Stimulated activated naive B cell treated with anti-CD40 and anti-IgM and Interleukin-4, amounts not matched to agents 10 μg/mL and 1 μg/mL and 100 μg/mL, for 72 hours (primary cell): ENCODE measurements at regions not wholly inside any gene's neighbourhood (a gene's known extent, or its start where the extent isn't known, plus 50 kb on each side); places are given as distances from the start of the nearest gene placed in this dataset.
A peak's percentile ranks its signal among the peaks of the same experiment; 100 is the strongest.

ENCODE experiments used
- ATAC-seq, 2 donors: fragments of 150-1000 bp; cut with Tn5 transposase; replicated peaks; 2 replicates each; pipeline ENCODE4 v1.10.0; 2021; ENCODE audit warnings: moderate library complexity in 1 of 2
- DNase-seq: peaks from one replicate; pipeline ENCODE4 v3.0.0; 2021
- H3K27ac Mint-ChIP-seq: one replicate; pipeline ENCODE4 v1.8.0; 2022; ENCODE audit warnings: mild to moderate bottlenecking, mixed read lengths
- H3K27me3 Mint-ChIP-seq, 2 donors: one replicate each; pipeline ENCODE4 v1.8.0; 2022; ENCODE audit warnings: mixed read lengths in 2 of 2
- H3K36me3 Mint-ChIP-seq, 2 donors: one replicate each; pipeline ENCODE4 v1.8.0; 2022; ENCODE audit warnings: mixed read lengths in 2 of 2, mild to moderate bottlenecking in 1 of 2
- H3K4me1 Mint-ChIP-seq, 2 donors: one replicate each; pipeline ENCODE4 v1.8.0; 2022; ENCODE audit warnings: mixed read lengths in 2 of 2, mild to moderate bottlenecking in 1 of 2
- H3K4me3 Mint-ChIP-seq, 2 donors: one replicate each; pipeline ENCODE4 v1.8.0; 2022; ENCODE audit warnings: mild to moderate bottlenecking in 2 of 2, mixed read lengths in 2 of 2, moderate library complexity in 1 of 2
- H3K9me3 Mint-ChIP-seq, 2 donors: one replicate each; pipeline ENCODE4 v1.8.0; 2022; ENCODE audit warnings: mixed read lengths in 2 of 2, mild to moderate bottlenecking in 1 of 2

DNA sequence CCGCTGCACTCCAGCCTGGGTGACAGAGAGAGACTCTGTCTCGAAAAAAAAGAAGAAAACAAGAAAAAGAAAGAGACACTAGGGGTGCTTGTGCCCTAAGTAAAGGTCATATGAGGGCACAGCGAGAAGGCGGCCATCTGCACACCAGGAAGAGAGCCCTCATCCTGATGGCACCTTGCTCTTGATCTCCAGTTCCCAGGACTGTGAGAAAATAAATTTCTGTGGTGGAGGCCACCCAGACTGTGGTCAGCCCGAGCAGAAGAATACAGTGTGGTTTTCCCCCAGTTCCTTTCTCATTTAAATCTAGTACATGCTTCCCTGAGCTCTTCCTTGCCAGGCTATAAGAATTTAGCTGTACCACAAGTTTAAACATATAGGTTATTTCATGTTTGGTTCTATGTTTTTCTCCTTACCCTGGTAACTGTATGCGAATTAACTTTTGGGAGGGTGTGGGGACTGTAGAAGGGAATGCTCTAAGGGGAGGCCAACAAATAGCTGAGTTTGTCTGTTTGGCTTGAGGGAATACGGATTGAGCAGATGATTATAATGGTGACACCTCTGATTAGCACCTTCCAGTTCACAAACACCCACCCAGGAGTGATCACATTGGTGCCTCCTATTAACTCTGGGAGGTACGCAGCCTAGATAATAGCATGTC lies 119.6 kb upstream of the ERRFI1 start:
- Mint-ChIP-seq H3K27ac (no peak overlapping the region), H3K9me3 (peaks cover 0 to 1% of the 10 kb centered on the region in 2 donors), H3K36me3 (no peaks in the 10 kb centered on the region), H3K4me3 (no peak overlapping the region), H3K4me1 (peaks cover 0 to 2% of the 10 kb centered on the region in 2 donors), H3K27me3 (peaks cover 32 to 37% of the 10 kb centered on the region in 2 donors)
- DNase-seq = no peak
- no peak for ATAC-seq

DNA sequence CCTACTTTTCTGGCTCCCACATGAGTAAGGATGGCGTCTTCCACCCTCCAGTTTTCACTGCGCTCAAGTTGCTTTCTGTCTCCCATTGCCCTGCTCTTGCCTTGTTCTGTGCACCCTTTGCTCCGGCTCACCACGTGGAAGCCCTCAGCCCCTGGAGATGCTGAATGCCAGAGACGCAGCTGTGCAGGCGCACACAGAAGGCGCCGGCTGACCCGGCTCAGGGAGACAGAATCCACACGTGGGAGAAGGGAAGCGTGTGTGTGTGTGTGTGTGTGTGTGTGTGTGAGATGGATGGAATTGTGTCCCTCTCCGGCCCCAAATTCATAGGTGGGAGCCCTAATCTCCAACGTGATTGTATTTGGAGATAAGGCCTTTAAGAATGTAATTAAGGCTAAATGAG lies 118.2 kb upstream of the ERRFI1 start:
- Mint-ChIP-seq H3K9me3 (no peaks in the 10 kb centered on the region), H3K27ac (no peak overlapping the region), H3K27me3 (peaks cover 30 to 41% of the 10 kb centered on the region in 2 donors), H3K36me3 (no peaks in the 10 kb centered on the region), H3K4me3 (no peak overlapping the region), H3K4me1 (peaks cover 0 to 2% of the 10 kb centered on the region in 2 donors)
- no peak for DNase-seq
- no peak for ATAC-seq

DNA sequence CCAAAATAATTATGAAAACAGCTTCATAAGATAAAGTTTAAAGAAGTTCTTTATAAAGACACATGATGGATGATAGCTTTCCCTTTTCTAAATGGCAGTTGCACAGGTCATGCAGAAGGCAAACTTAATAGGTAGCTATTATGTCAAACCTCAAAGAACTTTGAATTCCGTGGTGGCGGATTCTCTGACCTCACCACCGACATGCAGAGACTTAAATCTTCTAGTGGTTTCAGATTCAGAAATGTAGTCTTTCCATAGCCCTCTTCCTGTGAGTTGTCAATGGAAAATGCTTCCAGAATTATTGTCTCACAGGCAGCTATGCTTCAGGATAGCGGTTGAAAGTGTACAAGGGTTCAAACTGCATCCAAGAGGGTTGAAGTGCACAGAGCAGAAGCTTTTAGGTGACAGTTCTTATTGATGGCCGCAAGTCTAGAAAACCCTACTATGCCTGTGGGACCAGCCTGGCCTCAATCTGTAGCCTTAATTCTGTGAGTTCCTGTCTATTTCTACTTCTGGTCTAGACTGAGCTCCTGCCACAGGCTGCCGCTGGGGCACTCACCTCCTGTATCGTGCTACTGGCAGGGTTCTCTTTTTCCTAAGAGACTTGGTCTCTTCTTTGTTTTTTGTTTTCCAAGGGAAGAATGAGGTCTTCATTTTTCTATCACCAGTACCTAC lies 117.0 kb upstream of the ERRFI1 start:
- H3K36me3 Mint-ChIP-seq = no peaks in the 10 kb centered on the region
- ATAC-seq (no peak), DNase-seq (no peak)
- H3K9me3 Mint-ChIP-seq = no peaks in the 10 kb centered on the region
- no peak overlapping the region for H3K27ac Mint-ChIP-seq
- peaks cover 34 to 41% of the 10 kb centered on the region in 2 donors for H3K27me3 Mint-ChIP-seq
- peaks cover 0 to 2% of the 10 kb centered on the region in 2 donors for H3K4me1 Mint-ChIP-seq
- H3K4me3 Mint-ChIP-seq = no peak overlapping the region

DNA sequence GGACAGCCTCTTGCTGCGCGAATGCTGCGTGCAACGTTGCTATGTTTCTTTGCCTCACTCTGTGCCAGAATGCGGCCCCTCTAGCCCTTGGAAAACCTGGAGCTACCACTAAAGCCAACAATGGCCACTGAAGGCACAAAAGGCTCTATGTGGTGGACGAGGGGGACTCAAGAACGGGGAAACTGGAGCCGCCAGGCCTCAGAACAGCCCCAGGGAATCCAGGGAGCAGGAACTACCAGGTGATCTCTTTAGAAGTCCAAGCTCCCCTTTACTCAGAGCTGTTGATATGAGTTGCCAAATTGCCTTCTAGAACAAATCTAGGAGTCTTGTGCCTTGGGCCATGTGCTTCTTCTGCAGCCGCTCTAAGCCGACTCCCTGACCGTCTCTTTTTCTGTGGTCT lies 113.8 kb upstream of the ERRFI1 start:
- no peak overlapping the region for H3K27ac Mint-ChIP-seq
- no peaks in the 10 kb centered on the region for H3K9me3 Mint-ChIP-seq
- DNase-seq (no peak), ATAC-seq (no peak)
- peaks cover 42 to 47% of the 10 kb centered on the region in 2 donors for H3K27me3 Mint-ChIP-seq
- H3K4me3 Mint-ChIP-seq = no peak overlapping the region
- no peaks in the 10 kb centered on the region for H3K36me3 Mint-ChIP-seq
- H3K4me1 Mint-ChIP-seq = peaks cover 0 to 2% of the 10 kb centered on the region in 2 donors

GRCh38 chr1:8139383-8139782 lies 113.3 kb upstream of the ERRFI1 start:
- no peak for DNase-seq
- Mint-ChIP-seq H3K36me3 (no peaks in the 10 kb centered on the region), H3K27ac (no peak overlapping the region), H3K4me1 (peaks cover 0 to 2% of the 10 kb centered on the region in 2 donors), H3K27me3 (peaks cover 42 to 47% of the 10 kb centered on the region in 2 donors), H3K4me3 (no peak overlapping the region), H3K9me3 (no peaks in the 10 kb centered on the region)
- ATAC-seq = no peak

- H3K27me3 Mint-ChIP-seq = peaks cover 40 to 44% of the 10 kb centered on the region in 2 donors
- no peak overlapping the region for H3K27ac Mint-ChIP-seq
- peaks cover 0 to 2% of the 10 kb centered on the region in 2 donors for H3K4me1 Mint-ChIP-seq
- no peak overlapping the region for H3K4me3 Mint-ChIP-seq
- DNase-seq = no peak
- no peak for ATAC-seq
- no peaks in the 10 kb centered on the region for H3K36me3 Mint-ChIP-seq
- H3K9me3 Mint-ChIP-seq = no peaks in the 10 kb centered on the region
Observed at GRCh38 chr1:8138673-8139072, 112.6 kb upstream of the ERRFI1 start.

DNA sequence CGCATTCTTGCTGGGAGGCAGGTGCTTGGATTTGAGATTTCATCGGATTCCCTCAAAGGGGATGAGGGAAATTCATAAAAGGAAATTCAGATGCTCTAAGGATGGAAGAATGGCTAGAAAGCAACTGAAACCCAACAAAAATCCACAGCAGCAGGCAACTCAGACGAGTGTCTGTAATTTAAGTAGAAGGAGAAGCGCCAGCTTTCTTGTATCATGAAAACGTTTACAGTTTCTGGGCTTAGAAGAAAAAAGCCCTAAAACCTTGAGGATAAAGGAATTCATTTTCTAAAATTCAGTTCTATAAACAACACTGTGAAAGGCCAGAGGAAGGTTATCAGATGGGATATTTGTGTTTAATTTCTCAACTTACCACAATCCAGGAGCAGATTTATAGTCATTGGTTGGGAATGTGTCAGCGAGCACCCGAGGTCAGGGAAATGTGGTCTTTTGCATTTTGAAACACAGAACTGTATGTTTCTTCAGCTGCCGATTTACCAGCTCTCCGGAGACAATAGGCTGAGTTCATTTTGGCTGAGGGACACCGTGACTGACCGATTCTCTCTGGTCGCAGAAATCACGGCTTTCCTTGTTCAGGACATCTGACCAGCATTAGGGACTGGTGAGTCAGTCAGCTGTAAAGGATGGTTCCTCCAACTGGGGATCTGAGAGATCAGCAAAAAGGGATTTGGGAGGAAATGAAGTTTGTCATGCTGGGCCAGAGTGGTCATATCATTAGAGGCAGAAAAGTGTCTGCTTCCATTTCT lies 111.6 kb upstream of the ERRFI1 start:
- H3K4me3 Mint-ChIP-seq = no peak overlapping the region
- no peak for ATAC-seq
- H3K36me3 Mint-ChIP-seq = no peaks in the 10 kb centered on the region
- no peak for DNase-seq
- H3K27me3 Mint-ChIP-seq = peaks cover 46 to 51% of the 10 kb centered on the region in 2 donors
- no peak overlapping the region for H3K27ac Mint-ChIP-seq
- peaks cover 0 to 2% of the 10 kb centered on the region in 2 donors for H3K4me1 Mint-ChIP-seq
- H3K9me3 Mint-ChIP-seq = no peaks in the 10 kb centered on the region

DNA sequence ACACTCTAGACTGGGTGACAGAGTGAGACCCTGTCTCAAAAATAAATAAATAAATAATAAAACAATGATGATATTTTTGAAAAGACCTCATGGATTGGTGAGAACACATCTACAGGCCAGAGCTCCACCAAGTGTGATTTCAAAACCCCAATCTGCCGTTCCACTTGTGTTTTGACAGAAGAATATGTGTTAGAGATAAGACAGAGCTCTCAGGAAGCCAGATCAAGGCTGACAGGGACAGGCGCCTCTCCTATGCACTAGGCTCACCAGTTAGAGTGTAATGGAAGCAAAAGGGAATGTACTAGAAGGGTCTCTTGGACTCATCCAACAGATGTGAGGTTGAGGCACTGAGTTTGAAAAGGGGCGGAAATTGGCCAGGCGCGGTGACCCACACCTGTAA lies 110.7 kb upstream of the ERRFI1 start:
- ATAC-seq = no peak
- Mint-ChIP-seq H3K27ac (no peak overlapping the region), H3K9me3 (no peaks in the 10 kb centered on the region), H3K4me1 (peaks cover 0 to 2% of the 10 kb centered on the region in 2 donors), H3K27me3 (peaks cover 46 to 56% of the 10 kb centered on the region in 2 donors), H3K36me3 (no peaks in the 10 kb centered on the region), H3K4me3 (no peak overlapping the region)
- DNase-seq = no peak

- no peaks in the 10 kb centered on the region for H3K4me1 Mint-ChIP-seq
- no peak for DNase-seq
- no peak overlapping the region for H3K4me3 Mint-ChIP-seq
- peaks cover 50 to 53% of the 10 kb centered on the region in 2 donors for H3K27me3 Mint-ChIP-seq
- no peak for ATAC-seq
- no peaks in the 10 kb centered on the region for H3K36me3 Mint-ChIP-seq
- no peak overlapping the region for H3K27ac Mint-ChIP-seq
- H3K9me3 Mint-ChIP-seq = no peaks in the 10 kb centered on the region
Observed at GRCh38 chr1:8135250-8135649, 109.1 kb upstream of the ERRFI1 start.

DNA sequence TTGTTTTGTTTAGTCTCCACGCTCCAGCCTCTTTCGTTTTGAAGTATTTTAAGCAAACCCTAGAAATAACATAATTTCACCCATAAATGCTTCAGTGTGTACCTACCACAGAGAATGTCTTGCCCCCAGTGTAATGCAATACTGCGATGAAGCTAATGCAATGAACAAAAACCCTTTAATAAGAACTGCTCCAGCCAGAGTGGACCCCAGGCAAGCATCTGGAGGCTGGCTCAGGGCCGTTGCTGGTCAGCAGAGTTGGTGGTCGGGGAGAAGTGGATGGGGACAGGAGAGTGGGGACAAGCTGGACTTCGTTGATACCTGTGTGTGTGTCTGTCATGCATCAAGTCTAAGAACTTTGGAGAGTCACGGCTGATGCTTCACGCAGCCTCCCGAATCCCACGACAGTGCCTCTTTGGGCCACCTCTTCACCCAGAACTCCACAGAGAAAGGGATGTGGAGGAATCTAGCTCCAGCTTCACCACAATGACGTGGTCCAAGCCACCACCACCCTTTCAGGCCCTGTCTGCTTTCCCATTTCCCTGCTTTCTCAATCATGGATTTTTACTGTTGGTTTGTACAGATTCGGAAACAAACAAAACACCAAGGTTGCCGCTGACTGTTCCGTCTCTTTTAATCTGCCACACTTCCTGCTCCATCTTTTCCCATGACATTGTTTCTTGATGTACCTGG lies 108.6 kb upstream of the ERRFI1 start:
- H3K4me3 Mint-ChIP-seq = no peak overlapping the region
- ATAC-seq = no peak
- no peak for DNase-seq
- no peak overlapping the region for H3K27ac Mint-ChIP-seq
- H3K9me3 Mint-ChIP-seq = no peaks in the 10 kb centered on the region
- H3K36me3 Mint-ChIP-seq = no peaks in the 10 kb centered on the region
- no peaks in the 10 kb centered on the region for H3K4me1 Mint-ChIP-seq
- H3K27me3 Mint-ChIP-seq = peaks cover 48 to 50% of the 10 kb centered on the region in 2 donors

- no peaks in the 10 kb centered on the region for H3K36me3 Mint-ChIP-seq
- H3K27me3 Mint-ChIP-seq = peaks cover 47 to 50% of the 10 kb centered on the region in 2 donors
- H3K4me3 Mint-ChIP-seq = no peak overlapping the region
- H3K27ac Mint-ChIP-seq = no peak overlapping the region
- no peak for DNase-seq
- no peak for ATAC-seq
- H3K4me1 Mint-ChIP-seq = no peaks in the 10 kb centered on the region
- H3K9me3 Mint-ChIP-seq = no peaks in the 10 kb centered on the region
Observed at GRCh38 chr1:8133657-8134430, 107.7 kb upstream of the ERRFI1 start.

DNA sequence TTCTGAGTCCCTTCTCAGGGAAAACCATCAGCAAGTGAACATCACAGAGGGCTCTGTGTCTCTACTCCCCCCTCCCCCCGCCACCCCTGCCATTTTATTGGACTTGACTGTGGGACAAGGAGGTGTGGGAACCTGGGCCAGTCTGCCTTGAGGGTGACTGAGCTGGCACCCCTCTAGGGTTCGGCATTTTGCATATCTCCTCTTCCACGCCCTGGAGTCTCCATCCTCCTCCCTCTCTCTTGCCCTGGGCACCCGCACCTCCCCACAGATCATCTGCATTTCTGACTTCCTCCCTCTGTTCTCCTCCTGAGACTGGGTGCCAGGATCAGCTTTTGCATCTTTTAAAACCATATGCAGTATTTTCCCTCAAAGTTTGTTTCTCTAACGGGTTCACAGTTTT lies 107.1 kb upstream of the ERRFI1 start:
- ATAC-seq (no peak), DNase-seq (no peak)
- H3K4me1 Mint-ChIP-seq = no peaks in the 10 kb centered on the region
- peaks cover 42 to 46% of the 10 kb centered on the region in 2 donors for H3K27me3 Mint-ChIP-seq
- H3K9me3 Mint-ChIP-seq = no peaks in the 10 kb centered on the region
- H3K27ac Mint-ChIP-seq = no peak overlapping the region
- no peaks in the 10 kb centered on the region for H3K36me3 Mint-ChIP-seq
- no peak overlapping the region for H3K4me3 Mint-ChIP-seq

DNA sequence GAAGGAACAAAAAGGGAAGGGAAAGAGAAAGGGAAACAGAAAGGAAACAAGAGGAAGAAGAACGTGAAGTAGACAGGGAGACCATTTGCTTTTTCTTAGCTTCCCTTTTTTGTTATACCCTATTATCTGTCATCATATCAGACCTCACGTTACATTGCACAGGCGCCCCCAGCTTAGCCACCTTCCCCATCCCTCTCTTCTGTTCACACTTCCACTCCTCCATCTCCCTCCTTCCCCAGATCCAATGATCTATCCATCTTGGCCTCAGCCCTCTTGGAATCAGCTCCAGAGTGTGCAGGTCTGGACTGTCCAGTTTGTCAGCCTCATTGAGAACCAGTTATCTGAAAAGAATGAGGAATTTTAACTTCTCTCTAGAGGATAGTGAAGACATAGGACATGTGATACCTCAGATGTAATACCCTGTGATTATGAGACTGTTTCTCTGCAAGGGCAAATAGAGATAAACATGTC lies 101.1 kb upstream of the ERRFI1 start:
- H3K9me3 Mint-ChIP-seq = peaks cover 8% of the 10 kb centered on the region in 2 donors
- peaks cover 18 to 27% of the 10 kb centered on the region in 2 donors for H3K27me3 Mint-ChIP-seq
- peaks cover 4 to 6% of the 10 kb centered on the region in 2 donors for H3K4me1 Mint-ChIP-seq
- DNase-seq (no peak), ATAC-seq (peak in 1 of 2 donors; percentile 36)
- H3K4me3 Mint-ChIP-seq = no peak overlapping the region
- H3K36me3 Mint-ChIP-seq = peaks cover 7 to 8% of the 10 kb centered on the region in 2 donors
- no peak overlapping the region for H3K27ac Mint-ChIP-seq
